H9 (cell line): ENCODE measurements at regions not wholly inside any gene's neighbourhood (a gene's known extent, or its start where the extent isn't known, plus 50 kb on each side); places are given as distances from the start of the nearest gene placed in this dataset.

Experiments used
- DNase-seq: peaks from one replicate; pipeline ENCODE4 v3.0.0-alpha.2; 2017
- H2AFZ ChIP-seq: one replicate; pipeline ENCODE4 v1.6.1; 2013; ENCODE audit warnings: mild to moderate bottlenecking, low read length, control low read depth, moderate library complexity
- H2AK5ac ChIP-seq: 2 replicates; pipeline ENCODE4 v1.6.1; 2013; ENCODE audit warnings: low read length, control low read depth, mixed read lengths; ENCODE audit not compliant: insufficient read length
- H2BK120ac ChIP-seq: one replicate; pipeline ENCODE4 v1.6.1; 2013; ENCODE audit warnings: low read depth, mild to moderate bottlenecking, low read length, control low read depth, inconsistent platforms; ENCODE audit not compliant: poor library complexity, severe bottlenecking
- H2BK12ac ChIP-seq: 2 replicates; pipeline ENCODE4 v1.6.1; 2013; ENCODE audit warnings: low read length, control low read depth, mixed read lengths, low read depth; ENCODE audit not compliant: insufficient read length
- H2BK15ac ChIP-seq: 2 replicates; pipeline ENCODE4 v1.6.1; 2013; ENCODE audit warnings: low read depth, low read length, control low read depth
- H2BK20ac ChIP-seq: one replicate; pipeline ENCODE4 v1.6.1; 2013; ENCODE audit warnings: low read depth, mild to moderate bottlenecking, low read length, control low read depth, inconsistent platforms; ENCODE audit not compliant: poor library complexity, severe bottlenecking
- H2BK5ac ChIP-seq: 2 replicates; pipeline ENCODE4 v1.6.1; 2013; ENCODE audit warnings: low read length, control low read depth, mixed read lengths; ENCODE audit not compliant: insufficient read length
- H3K14ac ChIP-seq: 2 replicates; pipeline ENCODE4 v1.6.1; 2013; ENCODE audit warnings: low read length, control low read depth; ENCODE audit not compliant: insufficient read depth
- H3K18ac ChIP-seq: 2 replicates; pipeline ENCODE4 v1.6.1; 2013; ENCODE audit warnings: low read depth, mild to moderate bottlenecking, mixed read lengths, low read length, control low read depth; ENCODE audit not compliant: insufficient read length
- H3K23ac ChIP-seq: 2 replicates; pipeline ENCODE4 v1.6.1; 2013; ENCODE audit warnings: low read length, control low read depth, mixed read lengths, low read depth; ENCODE audit not compliant: insufficient read length
- H3K23me2 ChIP-seq: 2 replicates; pipeline ENCODE4 v1.6.1; 2013; ENCODE audit warnings: low read depth, mild to moderate bottlenecking, mixed read lengths, low read length, control low read depth; ENCODE audit not compliant: insufficient read length, poor library complexity, severe bottlenecking
- H3K27ac ChIP-seq: 2 replicates; pipeline ENCODE4 v1.5.1; 2013; ENCODE audit warnings: low read length, control low read depth, mixed read lengths, low read depth; ENCODE audit not compliant: insufficient read length
- H3K27me3 ChIP-seq: 2 replicates; pipeline ENCODE4 v1.6.1; 2013; ENCODE audit warnings: low read length, control low read depth, inconsistent platforms; ENCODE audit not compliant: insufficient read depth
- H3K4ac ChIP-seq: 2 replicates; pipeline ENCODE4 v1.6.1; 2013; ENCODE audit warnings: low read depth, mild to moderate bottlenecking, control low read depth, inconsistent platforms, low read length, moderate library complexity
- H3K4me1 ChIP-seq: 2 replicates; pipeline ENCODE4 v1.6.1; 2013; ENCODE audit warnings: low read length, control low read depth, inconsistent platforms; ENCODE audit not compliant: insufficient read depth
- H3K4me2 ChIP-seq: 2 replicates; pipeline ENCODE4 v1.6.1; 2013; ENCODE audit warnings: low read length, control low read depth, mixed read lengths; ENCODE audit not compliant: insufficient read length, insufficient read depth
- H3K56ac ChIP-seq: 2 replicates; pipeline ENCODE4 v1.6.1; 2013; ENCODE audit warnings: low read depth, mild to moderate bottlenecking, mixed read lengths, low read length, control low read depth; ENCODE audit not compliant: insufficient read length
- H3K79me1 ChIP-seq: 2 replicates; pipeline ENCODE4 v1.6.1; 2013; ENCODE audit warnings: low read depth, mild to moderate bottlenecking, moderate library complexity, low read length, control low read depth, inconsistent platforms; ENCODE audit not compliant: insufficient read depth, poor library complexity, severe bottlenecking
- H3K79me2 ChIP-seq: 2 replicates; pipeline ENCODE4 v1.6.1; 2013; ENCODE audit warnings: low read length, control low read depth, inconsistent platforms; ENCODE audit not compliant: insufficient read depth
- H3K9ac ChIP-seq: 2 replicates; pipeline ENCODE4 v1.6.1; 2013; ENCODE audit warnings: low read length, control low read depth, mixed read lengths; ENCODE audit not compliant: insufficient read length; ENCODE audit errors: extremely low read depth
- H3K9me3 ChIP-seq: one replicate; pipeline ENCODE4 v1.6.1; 2013; ENCODE audit warnings: low read depth, low read length, inconsistent platforms; ENCODE audit not compliant: control insufficient read depth
- H3T11ph ChIP-seq: one replicate; pipeline ENCODE4 v1.6.1; 2013; ENCODE audit warnings: mild to moderate bottlenecking, low read length, control low read depth, inconsistent platforms
- H4K20me1 ChIP-seq: one replicate; pipeline ENCODE4 v1.6.1; 2013; ENCODE audit not compliant: control insufficient read depth, insufficient read length, insufficient read depth
- H4K5ac ChIP-seq: 2 replicates; pipeline ENCODE4 v1.6.1; 2013; ENCODE audit warnings: low read depth, mild to moderate bottlenecking, mixed read lengths, low read length, control low read depth; ENCODE audit not compliant: insufficient read length
- H4K8ac ChIP-seq: replicated peaks from 2 replicates; pipeline ENCODE4 v1.6.1; 2013; ENCODE audit warnings: low read length, control low read depth, mixed read lengths, low read depth; ENCODE audit not compliant: insufficient read length
- H4K91ac ChIP-seq: 2 replicates; pipeline ENCODE4 v1.6.1; 2013; ENCODE audit warnings: low read depth, mild to moderate bottlenecking, moderate library complexity, mixed read lengths, low read length, control low read depth; ENCODE audit not compliant: insufficient read length
- H3K27ac Mint-ChIP-seq, 3 experiments: 2 replicates in 2 of 3; 3 replicates in 1 of 3; pipeline ENCODE4 v1.8.0; 2020 to 2021; ENCODE audit warnings: mixed read lengths in 3 of 3, mild to moderate bottlenecking in 1 of 3, moderate library complexity in 1 of 3
- H3K27me3 Mint-ChIP-seq: 2 replicates; pipeline ENCODE4 v1.8.0; 2021; ENCODE audit warnings: low read depth, mild to moderate bottlenecking, moderate library complexity, mixed read lengths
- H3K36me3 Mint-ChIP-seq, 3 experiments: 2 replicates in 2 of 3; 3 replicates in 1 of 3; pipeline ENCODE4 v1.8.0; 2020 to 2021; ENCODE audit warnings: low read depth in 3 of 3, mixed read lengths in 3 of 3; ENCODE audit not compliant: insufficient read depth in 1 of 3
- H3K4me1 Mint-ChIP-seq, 2 experiments: 2 replicates each; pipeline ENCODE4 v1.8.0; 2020; ENCODE audit warnings: mixed read lengths in 2 of 2
- H3K4me3 Mint-ChIP-seq, 2 experiments: 2 replicates in 1 of 2; 3 replicates in 1 of 2; pipeline ENCODE4 v1.8.0; 2020 to 2021; ENCODE audit warnings: mild to moderate bottlenecking in 2 of 2, mixed read lengths in 2 of 2, moderate library complexity in 1 of 2
- H3K9me3 Mint-ChIP-seq, 2 experiments: 2 replicates in 1 of 2; 3 replicates in 1 of 2; pipeline ENCODE4 v1.8.0; 2020; ENCODE audit warnings: mild to moderate bottlenecking in 2 of 2, mixed read lengths in 2 of 2, moderate library complexity in 1 of 2
- WGBS: extraction: QIAGEN DNeasy Blood & Tissue Kit; methylation state at CpG from one replicate; pipeline ENCODE4 v1.1.7; 2013; ENCODE audit warnings: missing lambda C conversion rate, low lambda C conversion rate, mixed read lengths; ENCODE audit not compliant: insufficient read length; ENCODE audit errors: extremely low coverage; 5-methylcytosine and 5-hydroxymethylcytosine counted together
- TF ChIP-seq, protein P1 (sequence below): fragments of 200-600 bp; sonication (generic); conservative IDR thresholded peaks from 3 replicates; pipeline ENCODE4 v1.8.0; 2021; ENCODE audit warnings: antibody characterized with exemption, mild to moderate bottlenecking

DNA sequence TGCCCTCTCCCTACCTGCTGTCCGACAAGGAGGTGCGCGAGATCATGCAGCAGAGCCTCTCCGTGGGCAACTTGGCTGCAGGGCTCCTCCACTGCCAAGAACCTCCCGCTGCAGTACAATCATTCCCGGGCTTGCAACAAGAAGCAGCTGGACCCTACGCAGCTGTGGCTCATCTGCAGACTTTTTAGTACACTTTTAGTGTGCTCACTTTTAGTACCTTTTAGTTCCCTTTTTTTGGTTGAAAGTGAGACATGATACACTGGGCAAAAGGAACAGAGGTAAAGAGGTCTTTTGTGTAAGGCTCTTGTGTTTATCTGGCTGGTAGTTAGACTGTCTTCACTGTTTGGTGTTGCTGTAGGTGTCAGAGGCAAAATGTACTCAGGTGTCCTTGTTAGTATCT, 58.1 kb upstream of the SPTLC1 start:
- Histone ChIP-seq H3K27me3 (no peaks in the 10 kb centered on the region), H3K23ac (no peak overlapping the region), H3T11ph (no peak overlapping the region), H3K18ac (no peak overlapping the region), H2BK12ac (no peak overlapping the region), H3K27ac (no peak overlapping the region), H3K4ac (no peak overlapping the region), H3K79me1 (no peaks in the 10 kb centered on the region), H4K20me1 (no peaks in the 10 kb centered on the region), H3K56ac (no peak overlapping the region), H3K14ac (no peak overlapping the region), H4K5ac (no peak overlapping the region), H3K23me2 (no peaks in the 10 kb centered on the region), H3K4me1 (no peaks in the 10 kb centered on the region), H2BK20ac (no peak overlapping the region), H2BK15ac (no peak overlapping the region), H4K8ac (no peak overlapping the region), H2BK5ac (no peak overlapping the region), H4K91ac (no peak overlapping the region), H3K9me3 (no peaks in the 10 kb centered on the region), H3K79me2 (no peaks in the 10 kb centered on the region), H3K4me2 (no peak overlapping the region), H2BK120ac (no peak overlapping the region), H2AK5ac (no peak overlapping the region), H3K9ac (no peak overlapping the region), H2AFZ (no peak overlapping the region)
- TF ChIP-seq, protein P1, sequence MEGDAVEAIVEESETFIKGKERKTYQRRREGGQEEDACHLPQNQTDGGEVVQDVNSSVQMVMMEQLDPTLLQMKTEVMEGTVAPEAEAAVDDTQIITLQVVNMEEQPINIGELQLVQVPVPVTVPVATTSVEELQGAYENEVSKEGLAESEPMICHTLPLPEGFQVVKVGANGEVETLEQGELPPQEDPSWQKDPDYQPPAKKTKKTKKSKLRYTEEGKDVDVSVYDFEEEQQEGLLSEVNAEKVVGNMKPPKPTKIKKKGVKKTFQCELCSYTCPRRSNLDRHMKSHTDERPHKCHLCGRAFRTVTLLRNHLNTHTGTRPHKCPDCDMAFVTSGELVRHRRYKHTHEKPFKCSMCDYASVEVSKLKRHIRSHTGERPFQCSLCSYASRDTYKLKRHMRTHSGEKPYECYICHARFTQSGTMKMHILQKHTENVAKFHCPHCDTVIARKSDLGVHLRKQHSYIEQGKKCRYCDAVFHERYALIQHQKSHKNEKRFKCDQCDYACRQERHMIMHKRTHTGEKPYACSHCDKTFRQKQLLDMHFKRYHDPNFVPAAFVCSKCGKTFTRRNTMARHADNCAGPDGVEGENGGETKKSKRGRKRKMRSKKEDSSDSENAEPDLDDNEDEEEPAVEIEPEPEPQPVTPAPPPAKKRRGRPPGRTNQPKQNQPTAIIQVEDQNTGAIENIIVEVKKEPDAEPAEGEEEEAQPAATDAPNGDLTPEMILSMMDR, result no peak
- Mint-ChIP-seq H3K36me3 (no peaks in the 10 kb centered on the region), H3K27ac (no peak overlapping the region), H3K4me1 (no peaks in the 10 kb centered on the region; a peak in 1 of 4 replicates), H3K9me3 (peaks cover 7% of the 10 kb centered on the region in 2 experiments; a peak in 4 of 5 replicates), H3K4me3 (no peak overlapping the region), H3K27me3 (peaks cover 20% of the 10 kb centered on the region)
- no CpG with 5 or more reads among the region's 7 CpGs for WGBS
- DNase-seq, result no peak
